H1 (cell line): ENCODE measurements at regions not wholly inside any gene's neighbourhood (a gene's known extent, or its start where the extent isn't known, plus 50 kb on each side); places are given as distances from the start of the nearest gene placed in this dataset.

ENCODE experiments used
- CBX8 ChIP-seq: fragments of 300-800, 300-1000 bp; sonication (generic); IDR thresholded peaks from 2 replicates; pipeline ENCODE4 v1.7.1; 2016; ENCODE audit warnings: low read depth, low read length, borderline replicate concordance
- CREB1 ChIP-seq: IDR thresholded peaks from 2 replicates; pipeline ENCODE4 v1.6.1; 2012; ENCODE audit warnings: inconsistent platforms
- GABPA ChIP-seq: IDR thresholded peaks from 2 replicates; pipeline ENCODE4 v1.6.1; 2011; ENCODE audit warnings: mild to moderate bottlenecking, low read length, moderate library complexity, borderline replicate concordance; ENCODE audit not compliant: insufficient read depth
- RAD21 ChIP-seq, 2 experiments: IDR thresholded peaks in 1 of 2; conservative IDR thresholded peaks in 1 of 2; 2 replicates each; pipeline ENCODE4 v1.6.1; 2011; ENCODE audit warnings: low read depth in 2 of 2, low read length in 2 of 2, improper control_type of control experiment in 1 of 2, inconsistent platforms in 1 of 2, mild to moderate bottlenecking in 1 of 2, moderate library complexity in 1 of 2
- SP1 ChIP-seq: IDR thresholded peaks from 2 replicates; pipeline ENCODE4 v1.6.1; 2011; ENCODE audit warnings: low read depth, low read length

DNA sequence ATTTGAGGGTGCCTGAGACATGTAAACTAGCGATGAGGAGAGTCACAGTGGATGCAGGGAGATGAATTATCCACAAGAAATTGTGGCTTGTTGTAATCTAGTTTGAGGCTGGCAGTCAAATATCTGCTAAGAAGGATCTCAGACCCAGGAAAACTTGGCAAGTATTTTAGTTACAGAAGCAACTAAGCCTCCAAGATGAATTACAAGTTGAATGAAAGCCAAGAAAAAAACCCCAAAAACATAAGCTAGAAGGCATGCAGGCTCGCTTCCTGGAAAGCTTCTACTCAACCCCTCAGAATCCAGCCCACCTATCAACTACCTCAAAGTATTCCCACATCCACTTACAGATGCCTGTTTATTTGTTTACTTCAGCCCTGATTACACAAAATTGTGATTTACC lies 696.9 kb downstream of the MAT2B start (continued):
- TF ChIP-seq CBX8 (no peak), RAD21 (IDR thresholded peaks at IDR 0.05 in 1 of 2, conservative IDR thresholded peaks at IDR 0.05 in 1 of 2; ENCODE audit: low read depth in 2 of 2, low read length in 2 of 2) (no peak), GABPA (no peak), CREB1 (no peak), SP1 (no peak)
- TF ChIP-seq, all 59 proteins: peak for 0
